OCI-LY1 (cell line): ENCODE measurements at regions not wholly inside any gene's neighbourhood (a gene's known extent, or its start where the extent isn't known, plus 50 kb on each side); places are given as distances from the start of the nearest gene placed in this dataset.

Experiments used
- EZH2 ChIP-seq: fragments of 200-600 bp; sonication (generic), shearing (Covaris generic); IDR thresholded peaks from 2 replicates; pipeline ENCODE4 v1.8.0; 2017; ENCODE audit warnings: borderline replicate concordance, mixed run types, mild to moderate bottlenecking, antibody characterized with exemption, low read length, moderate library complexity, mixed read lengths
- TF ChIP-seq, protein P1 (sequence below): fragments of 200-600 bp; sonication (generic), shearing (Covaris generic); IDR thresholded peaks from 2 replicates; pipeline ENCODE4 v1.5.1; 2017; ENCODE audit warnings: mild to moderate bottlenecking, antibody characterized with exemption, low read length, moderate library complexity, mixed read lengths

DNA sequence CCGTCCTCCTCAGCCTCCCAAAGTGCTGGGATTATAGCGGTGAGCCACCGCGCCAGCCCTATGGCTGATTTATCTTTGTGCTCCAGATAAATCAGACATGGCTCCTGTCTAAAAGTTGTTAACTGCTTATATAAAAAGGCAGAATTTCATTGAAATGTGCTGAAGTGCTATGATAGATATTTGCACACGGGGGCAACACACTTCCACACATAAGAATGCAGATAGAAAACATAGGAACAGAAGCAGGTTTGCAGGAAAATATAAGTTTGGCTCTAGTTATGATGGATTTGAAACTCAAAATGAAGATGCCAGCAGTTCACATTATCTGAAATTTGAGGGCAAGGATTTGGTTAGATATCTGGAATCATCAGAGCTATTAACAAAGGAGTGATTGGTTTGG, 163.1 kb upstream of the SLITRK2 start:
- TF ChIP-seq, protein P1, sequence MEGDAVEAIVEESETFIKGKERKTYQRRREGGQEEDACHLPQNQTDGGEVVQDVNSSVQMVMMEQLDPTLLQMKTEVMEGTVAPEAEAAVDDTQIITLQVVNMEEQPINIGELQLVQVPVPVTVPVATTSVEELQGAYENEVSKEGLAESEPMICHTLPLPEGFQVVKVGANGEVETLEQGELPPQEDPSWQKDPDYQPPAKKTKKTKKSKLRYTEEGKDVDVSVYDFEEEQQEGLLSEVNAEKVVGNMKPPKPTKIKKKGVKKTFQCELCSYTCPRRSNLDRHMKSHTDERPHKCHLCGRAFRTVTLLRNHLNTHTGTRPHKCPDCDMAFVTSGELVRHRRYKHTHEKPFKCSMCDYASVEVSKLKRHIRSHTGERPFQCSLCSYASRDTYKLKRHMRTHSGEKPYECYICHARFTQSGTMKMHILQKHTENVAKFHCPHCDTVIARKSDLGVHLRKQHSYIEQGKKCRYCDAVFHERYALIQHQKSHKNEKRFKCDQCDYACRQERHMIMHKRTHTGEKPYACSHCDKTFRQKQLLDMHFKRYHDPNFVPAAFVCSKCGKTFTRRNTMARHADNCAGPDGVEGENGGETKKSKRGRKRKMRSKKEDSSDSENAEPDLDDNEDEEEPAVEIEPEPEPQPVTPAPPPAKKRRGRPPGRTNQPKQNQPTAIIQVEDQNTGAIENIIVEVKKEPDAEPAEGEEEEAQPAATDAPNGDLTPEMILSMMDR, result no peak
- TF ChIP-seq EZH2, result no peak
